Natural killer cell (primary cell): ENCODE measurements at regions not wholly inside any gene's neighbourhood (a gene's known extent, or its start where the extent isn't known, plus 50 kb on each side); places are given as distances from the start of the nearest gene placed in this dataset.

Experiments
- ATAC-seq, 3 donors: fragments of 150-1000 bp in 2 of 3; fragments of 200-7000 bp in 1 of 3; cut with Tn5 transposase; 1 replicate in 1 of 3; 2 replicates in 2 of 3; pipeline ENCODE4 v1.10.0; 2021; ENCODE audit warnings: mild to moderate bottlenecking in 2 of 3, moderate library complexity in 2 of 3
- DNase-seq, 2 donors: peaks; one replicate each; pipeline versions ENCODE4 v3.0.0 to v3.0.0-alpha.2; 2013 to 2021; ENCODE audit warnings: mixed read lengths in 1 of 2
- H3K27ac ChIP-seq: one replicate; pipeline ENCODE4 v1.5.1; 2013; ENCODE audit warnings: mild to moderate bottlenecking, low read length
- H3K27me3 ChIP-seq: one replicate; pipeline ENCODE4 v1.6.1; 2013; ENCODE audit warnings: low read length; ENCODE audit not compliant: control insufficient read depth, insufficient read depth
- H3K36me3 ChIP-seq: one replicate; pipeline ENCODE4 v1.6.1; 2013; ENCODE audit warnings: low read length; ENCODE audit not compliant: control insufficient read depth, insufficient read depth
- H3K4me1 ChIP-seq: one replicate; pipeline ENCODE4 v1.6.1; 2013; ENCODE audit warnings: low read length; ENCODE audit not compliant: control insufficient read depth, insufficient read depth
- H3K4me3 ChIP-seq: one replicate; pipeline ENCODE4 v1.5.1; 2013; ENCODE audit warnings: low read length
- H3K9me3 ChIP-seq: one replicate; pipeline ENCODE4 v1.6.1; 2013; ENCODE audit warnings: low read length; ENCODE audit not compliant: control insufficient read depth, insufficient read depth
- H3K27ac Mint-ChIP-seq, 2 donors: one replicate each; pipeline ENCODE4 v1.8.0; 2022; ENCODE audit warnings: mild to moderate bottlenecking in 2 of 2, mixed read lengths in 2 of 2, moderate library complexity in 1 of 2
- H3K27me3 Mint-ChIP-seq, 2 donors: one replicate each; pipeline ENCODE4 v1.8.0; 2022; ENCODE audit warnings: low read depth in 2 of 2, mixed read lengths in 2 of 2
- H3K36me3 Mint-ChIP-seq: one replicate; pipeline ENCODE4 v1.8.0; 2022; ENCODE audit warnings: mixed read lengths
- H3K4me1 Mint-ChIP-seq, 2 donors: one replicate each; pipeline ENCODE4 v1.8.0; 2022; ENCODE audit warnings: mixed read lengths in 2 of 2
- H3K4me3 Mint-ChIP-seq: one replicate; pipeline ENCODE4 v1.8.0; 2022; ENCODE audit warnings: mild to moderate bottlenecking, moderate library complexity, mixed read lengths
- H3K9me3 Mint-ChIP-seq, 2 donors: one replicate each; pipeline ENCODE4 v1.8.0; 2022; ENCODE audit warnings: mixed read lengths in 2 of 2
- WGBS: methylation state at CpG from one replicate; pipeline ENCODE4 v1.1.7; 2013; ENCODE audit warnings: missing lambda C conversion rate; ENCODE audit not compliant: insufficient coverage; 5-methylcytosine and 5-hydroxymethylcytosine counted together
- intact Hi-C: fragments of 100-400 bp; cut with micrococcal nuclease; formaldehyde crosslinking; loops from one replicate; pipeline ENCODE4 v1.14.2; 2022
- TF ChIP-seq, protein P1 (sequence below): fragments of 200-600 bp; IDR thresholded peaks from one replicate; pipeline ENCODE4 v1.8.0; 2022; ENCODE audit warnings: antibody characterized with exemption

DNA sequence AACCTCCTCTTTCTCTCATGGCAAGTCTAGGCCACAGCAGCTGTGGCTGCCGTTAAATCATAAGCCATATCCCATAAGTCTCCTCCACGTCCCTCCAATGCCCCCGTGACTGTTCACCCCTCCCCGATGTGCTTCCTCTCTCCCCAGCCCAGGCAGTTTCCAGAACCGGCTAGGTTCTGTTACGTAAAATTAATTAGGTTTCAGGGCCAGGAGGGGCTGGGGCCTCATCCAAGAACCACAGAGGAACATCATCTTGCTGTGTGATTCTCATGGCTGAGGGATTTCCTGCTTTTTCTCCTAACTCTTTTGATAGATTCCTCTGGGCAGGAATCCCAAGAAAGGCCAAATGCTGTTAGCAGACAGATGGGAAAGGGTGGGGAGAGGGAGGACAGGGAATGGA is 141.8 kb upstream of the AJAP1 start:
- H3K9me3 ChIP-seq, result no peaks in the 10 kb centered on the region
- Mint-ChIP-seq H3K4me1 (no peaks in the 10 kb centered on the region), H3K9me3 (no peaks in the 10 kb centered on the region), H3K27ac (no peak overlapping the region), H3K4me3 (no peak overlapping the region), H3K27me3 (peaks cover 6 to 9% of the 10 kb centered on the region in 2 donors), H3K36me3 (no peaks in the 10 kb centered on the region)
- intact Hi-C loops, result no loop called here
- ATAC-seq, result no peak
- no peaks in the 10 kb centered on the region for H3K4me1 ChIP-seq
- no peak for DNase-seq
- H3K36me3 ChIP-seq, result no peaks in the 10 kb centered on the region
- TF ChIP-seq, protein P1, sequence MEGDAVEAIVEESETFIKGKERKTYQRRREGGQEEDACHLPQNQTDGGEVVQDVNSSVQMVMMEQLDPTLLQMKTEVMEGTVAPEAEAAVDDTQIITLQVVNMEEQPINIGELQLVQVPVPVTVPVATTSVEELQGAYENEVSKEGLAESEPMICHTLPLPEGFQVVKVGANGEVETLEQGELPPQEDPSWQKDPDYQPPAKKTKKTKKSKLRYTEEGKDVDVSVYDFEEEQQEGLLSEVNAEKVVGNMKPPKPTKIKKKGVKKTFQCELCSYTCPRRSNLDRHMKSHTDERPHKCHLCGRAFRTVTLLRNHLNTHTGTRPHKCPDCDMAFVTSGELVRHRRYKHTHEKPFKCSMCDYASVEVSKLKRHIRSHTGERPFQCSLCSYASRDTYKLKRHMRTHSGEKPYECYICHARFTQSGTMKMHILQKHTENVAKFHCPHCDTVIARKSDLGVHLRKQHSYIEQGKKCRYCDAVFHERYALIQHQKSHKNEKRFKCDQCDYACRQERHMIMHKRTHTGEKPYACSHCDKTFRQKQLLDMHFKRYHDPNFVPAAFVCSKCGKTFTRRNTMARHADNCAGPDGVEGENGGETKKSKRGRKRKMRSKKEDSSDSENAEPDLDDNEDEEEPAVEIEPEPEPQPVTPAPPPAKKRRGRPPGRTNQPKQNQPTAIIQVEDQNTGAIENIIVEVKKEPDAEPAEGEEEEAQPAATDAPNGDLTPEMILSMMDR, result no peak
- H3K27ac ChIP-seq, result no peak overlapping the region
- H3K27me3 ChIP-seq, result no peaks in the 10 kb centered on the region
- 36% methylated on average over 6 of the region's 6 CpGs for WGBS
- H3K4me3 ChIP-seq, result no peak overlapping the region

DNA sequence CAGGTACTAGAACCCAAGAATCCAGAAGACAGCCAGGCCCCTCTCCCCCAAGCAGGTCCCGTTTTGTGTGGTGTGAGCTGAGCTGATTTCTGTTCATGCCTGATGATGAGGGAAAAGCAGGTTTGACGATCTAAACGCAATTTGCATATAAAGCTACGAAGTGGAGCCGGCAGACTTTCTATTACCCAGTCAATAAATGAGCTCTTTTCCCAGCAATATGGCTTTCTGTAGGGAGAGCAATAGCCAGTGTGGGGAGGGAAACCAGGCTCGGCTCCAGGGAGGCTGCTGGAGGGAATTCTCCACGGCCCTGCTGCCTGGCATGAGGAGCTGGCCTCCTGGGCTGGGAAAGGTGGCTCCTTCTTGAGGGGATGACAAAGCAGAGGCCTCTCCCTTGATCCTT is 140.7 kb upstream of the AJAP1 start:
- Mint-ChIP-seq H3K36me3 (no peaks in the 10 kb centered on the region), H3K27me3 (peaks cover 4 to 9% of the 10 kb centered on the region in 2 donors), H3K9me3 (no peaks in the 10 kb centered on the region), H3K27ac (no peak overlapping the region), H3K4me3 (no peak overlapping the region), H3K4me1 (no peaks in the 10 kb centered on the region)
- Histone ChIP-seq H3K4me1 (no peaks in the 10 kb centered on the region), H3K27ac (no peak overlapping the region), H3K27me3 (no peaks in the 10 kb centered on the region), H3K4me3 (no peak overlapping the region), H3K9me3 (no peaks in the 10 kb centered on the region), H3K36me3 (no peaks in the 10 kb centered on the region)
- intact Hi-C loops, result no loop called here
- DNase-seq (no peak), ATAC-seq (no peak)
- WGBS, result 64% methylated on average over 7 of the region's 7 CpGs
- TF ChIP-seq, protein P1, result no peak

DNA sequence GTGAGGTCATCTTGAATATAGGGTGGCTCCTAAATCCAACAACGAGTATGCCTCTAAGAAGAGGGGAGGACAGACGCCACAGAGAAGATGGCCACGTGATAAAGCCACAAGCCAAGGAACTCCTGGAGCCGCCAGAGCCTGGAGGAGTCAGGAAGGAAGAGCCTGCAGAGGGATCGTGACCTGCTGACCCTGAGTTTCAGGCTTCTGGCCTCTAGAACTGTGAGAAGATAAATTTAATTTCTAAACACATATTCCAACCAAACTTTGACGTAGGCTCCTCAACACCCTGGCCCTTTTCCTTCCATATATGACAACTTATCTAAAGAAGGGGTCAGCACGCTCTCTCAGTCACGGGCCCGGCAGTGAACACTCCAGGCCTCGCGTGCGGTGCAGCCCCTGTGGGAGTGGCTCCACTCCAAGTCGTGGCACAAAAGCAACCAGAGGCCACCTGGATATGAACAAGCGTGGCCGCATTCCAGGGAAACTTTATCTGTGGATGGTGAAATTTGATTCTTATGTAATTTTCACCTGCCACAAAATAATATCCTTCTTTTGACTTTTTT is 138.6 kb upstream of the AJAP1 start:
- Histone ChIP-seq H3K4me1 (no peaks in the 10 kb centered on the region), H3K36me3 (no peaks in the 10 kb centered on the region), H3K4me3 (no peak overlapping the region), H3K27me3 (no peaks in the 10 kb centered on the region), H3K27ac (no peak overlapping the region), H3K9me3 (no peaks in the 10 kb centered on the region)
- intact Hi-C loops, result no loop called here
- TF ChIP-seq, protein P1, result no peak
- ATAC-seq (no peak), DNase-seq (no peak)
- no peaks in the 10 kb centered on the region for H3K9me3 Mint-ChIP-seq
- H3K36me3 Mint-ChIP-seq, result no peaks in the 10 kb centered on the region
- no peaks in the 10 kb centered on the region for H3K4me1 Mint-ChIP-seq
- WGBS, result 59% methylated on average over 13 of the region's 15 CpGs
- H3K27me3 Mint-ChIP-seq, result peaks cover 0 to 7% of the 10 kb centered on the region in 2 donors
- no peak overlapping the region for H3K4me3 Mint-ChIP-seq
- H3K27ac Mint-ChIP-seq, result no peak overlapping the region

DNA sequence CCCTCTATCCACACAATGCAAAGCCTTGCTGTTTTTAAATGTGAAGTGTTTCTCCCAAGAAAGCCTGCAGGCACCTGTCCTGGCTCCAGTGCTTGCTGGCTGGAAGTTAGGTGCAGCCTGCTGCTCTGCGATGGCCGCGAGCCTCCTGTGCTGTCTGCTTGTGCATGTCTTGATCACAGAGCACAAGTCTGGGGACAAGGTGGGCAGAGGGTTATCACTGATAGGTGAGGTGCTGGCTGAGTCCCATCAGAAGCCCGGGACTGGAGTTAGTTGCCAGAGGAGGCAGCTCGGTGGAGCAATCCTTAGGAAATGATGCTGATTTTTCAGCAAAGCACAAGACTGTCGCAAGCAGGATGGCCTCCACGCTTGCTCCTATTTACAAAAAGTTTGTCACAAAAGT is 137.8 kb upstream of the AJAP1 start:
- DNase-seq (no peak), ATAC-seq (no peak)
- Mint-ChIP-seq H3K4me1 (no peaks in the 10 kb centered on the region), H3K27me3 (peaks cover 0 to 10% of the 10 kb centered on the region in 2 donors), H3K27ac (no peak overlapping the region), H3K9me3 (no peaks in the 10 kb centered on the region), H3K36me3 (no peaks in the 10 kb centered on the region), H3K4me3 (no peak overlapping the region)
- no peaks in the 10 kb centered on the region for H3K36me3 ChIP-seq
- H3K27ac ChIP-seq, result no peak overlapping the region
- H3K4me1 ChIP-seq, result no peaks in the 10 kb centered on the region
- no peak overlapping the region for H3K4me3 ChIP-seq
- WGBS, result 82% methylated on average over 7 of the region's 7 CpGs
- no peaks in the 10 kb centered on the region for H3K27me3 ChIP-seq
- intact Hi-C loops, result no loop called here
- H3K9me3 ChIP-seq, result no peaks in the 10 kb centered on the region
- TF ChIP-seq, protein P1, result no peak
